A549 (cell line): ENCODE measurements at regions not wholly inside any gene's neighbourhood (a gene's known extent, or its start where the extent isn't known, plus 50 kb on each side); places are given as distances from the start of the nearest gene placed in this dataset.
"Not testable (repeated sequence)": the region's sequence is repeated elsewhere in the genome, so short reads cannot be mapped to it uniquely, and the experiment has no call there.

ENCODE experiments used
- ESRRA ChIP-seq: fragments of 150-350 bp; IDR thresholded peaks from 2 replicates; pipeline ENCODE4 v1.6.1; 2014; ENCODE audit warnings: mild to moderate bottlenecking, low read length, borderline replicate concordance
- POLR2A ChIP-seq: IDR thresholded peaks from 2 replicates; pipeline ENCODE4 v1.6.1; 2012; ENCODE audit warnings: mild to moderate bottlenecking, low read length
- SREBF2 ChIP-seq: fragments of 450-650 bp; IDR thresholded peaks from 2 replicates; pipeline ENCODE4 v1.6.1; 2014; ENCODE audit warnings: mild to moderate bottlenecking, moderate library complexity

GRCh38 chr7:65771226-65771569 lies 101.7 kb upstream of the VKORC1L1 start:
- TF ChIP-seq POLR2A, SREBF2, ESRRA: not testable (repeated sequence)
